Keratinocyte (primary cell): ENCODE measurements at regions not wholly inside any gene's neighbourhood (a gene's known extent, or its start where the extent isn't known, plus 50 kb on each side); places are given as distances from the start of the nearest gene placed in this dataset.

Experiments used
- DNase-seq: peaks from one replicate; pipeline ENCODE4 v3.0.0-alpha.2; 2011; ENCODE audit warnings: low read depth, missing footprints, low spot score
- FAIRE-seq: peaks from 2 replicates; lab custom pipeline; 2011; peaks lifted over from hg19 to GRCh38; lab: Jason Lieb, UNC
- H2AFZ ChIP-seq: 2 replicates; pipeline ENCODE4 v1.6.0; 2012; ENCODE audit warnings: low read length, control low read depth, inconsistent platforms; ENCODE audit not compliant: control insufficient read depth
- H3K27ac ChIP-seq: 2 replicates; pipeline ENCODE4 v1.5.1; 2011; ENCODE audit warnings: low read length; ENCODE audit not compliant: control insufficient read depth, insufficient read depth
- H3K27me3 ChIP-seq: 3 replicates; pipeline ENCODE4 v1.6.0; 2011; ENCODE audit warnings: low read length; ENCODE audit not compliant: control insufficient read depth, insufficient read depth; ENCODE audit errors: extremely low read depth
- H3K36me3 ChIP-seq, 2 experiments: 2 replicates in 1 of 2; 3 replicates in 1 of 2; pipeline ENCODE4 v1.5.1; 2011; ENCODE audit warnings: low read length in 2 of 2, mild to moderate bottlenecking in 1 of 2; ENCODE audit not compliant: control insufficient read depth in 2 of 2, insufficient read depth in 2 of 2; ENCODE audit errors: extremely low read depth in 1 of 2
- H3K4me1 ChIP-seq: 3 replicates; pipeline ENCODE4 v1.5.1; 2011; ENCODE audit warnings: low read length; ENCODE audit not compliant: control insufficient read depth, insufficient read depth; ENCODE audit errors: extremely low read depth
- H3K4me2 ChIP-seq: 3 replicates; pipeline ENCODE4 v1.6.0; 2011; ENCODE audit warnings: low read depth, low read length; ENCODE audit not compliant: control insufficient read depth, insufficient read depth; ENCODE audit errors: extremely low read depth
- H3K4me3 ChIP-seq, 3 experiments: fragments of 200-600 bp in 1 of 3; sonication (generic) in 1 of 3; 2 replicates in 2 of 3; 3 replicates in 1 of 3; pipeline ENCODE4 v1.5.1; 2011 to 2016; ENCODE audit warnings: low read length in 3 of 3, mild to moderate bottlenecking in 3 of 3, control low read depth in 2 of 3, inconsistent platforms in 1 of 3, low read depth in 1 of 3, mixed read lengths in 1 of 3, mixed run types in 1 of 3, moderate library complexity in 1 of 3; ENCODE audit not compliant: control insufficient read depth in 2 of 3, insufficient read depth in 2 of 3; ENCODE audit errors: extremely low read depth in 1 of 3
- H3K79me2 ChIP-seq: 2 replicates; pipeline ENCODE4 v1.6.0; 2012; ENCODE audit warnings: low read length; ENCODE audit not compliant: control insufficient read depth, insufficient read depth
- H3K9ac ChIP-seq: 3 replicates; pipeline ENCODE4 v1.6.0; 2011; ENCODE audit warnings: low read length; ENCODE audit not compliant: control insufficient read depth, insufficient read depth; ENCODE audit errors: extremely low read depth
- H3K9me1 ChIP-seq: 3 replicates; pipeline ENCODE4 v1.6.0; 2011; ENCODE audit warnings: low read length; ENCODE audit not compliant: control insufficient read depth, insufficient read depth; ENCODE audit errors: extremely low read depth
- H3K9me3 ChIP-seq: 2 replicates; pipeline ENCODE4 v1.5.1; 2012; ENCODE audit warnings: low read depth, low read length; ENCODE audit not compliant: control insufficient read depth
- H4K20me1 ChIP-seq: 3 replicates; pipeline ENCODE4 v1.6.0; 2011; ENCODE audit warnings: low read length; ENCODE audit not compliant: control insufficient read depth, insufficient read depth; ENCODE audit errors: extremely low read depth
- EZH2 ChIP-seq: IDR thresholded peaks from one replicate; pipeline ENCODE4 v1.6.1; 2012; ENCODE audit warnings: inconsistent platforms, mild to moderate bottlenecking, low read length, moderate library complexity
- dilution Hi-C: fragments of 300-500 bp; cut with MboI; formaldehyde crosslinking; loops from one replicate; pipeline ENCODE4 v1.7.0; 2020; ENCODE audit warnings: low sequenced_read_pairs; ENCODE audit not compliant: extremely low pct_ligation_motif_present
- TF ChIP-seq, protein P1 (sequence below), 3 experiments: IDR thresholded peaks in 1 of 3; conservative IDR thresholded peaks in 1 of 3; optimal IDR thresholded peaks in 1 of 3; 2 replicates in 2 of 3; 3 replicates in 1 of 3; pipeline versions ENCODE3 to v1.5.1; 2011; ENCODE audit warnings: low read length in 3 of 3, mild to moderate bottlenecking in 3 of 3, moderate library complexity in 2 of 3, control low read depth in 1 of 3, inconsistent platforms in 1 of 3; ENCODE audit not compliant: insufficient read depth in 2 of 3; ENCODE audit errors: extremely low read depth in 1 of 3

DNA sequence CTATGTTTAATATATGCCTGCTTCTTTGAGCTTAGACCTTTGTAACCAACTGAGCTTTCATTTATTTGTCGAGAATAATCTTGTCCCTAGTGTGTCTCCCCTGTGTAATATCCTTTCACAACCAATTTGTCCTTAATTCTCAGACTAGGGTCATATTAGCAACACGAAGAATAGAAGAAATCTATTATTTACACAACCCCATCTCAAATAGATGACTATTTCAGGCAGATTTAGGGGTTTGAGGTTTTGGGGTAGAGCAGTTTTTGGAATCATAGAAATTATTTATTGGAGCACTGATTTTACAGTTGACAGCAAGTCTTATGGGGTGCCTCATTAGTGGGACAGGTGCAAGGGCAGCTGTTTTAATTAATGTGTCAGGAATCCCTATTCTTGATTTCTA is 91.2 kb upstream of the ANO4 start:
- Histone ChIP-seq H3K4me3 (no peak overlapping the region), H3K4me1 (peaks cover 19% of the 10 kb centered on the region), H3K27ac (no peak overlapping the region), H2AFZ (no peak overlapping the region), H3K79me2 (no peaks in the 10 kb centered on the region), H3K9me1 (peaks cover 2% of the 10 kb centered on the region), H3K27me3 (no peaks in the 10 kb centered on the region), H3K36me3 (no peaks in the 10 kb centered on the region), H3K9ac (no peak overlapping the region), H3K4me2 (no peak overlapping the region), H4K20me1 (no peaks in the 10 kb centered on the region), H3K9me3 (no peaks in the 10 kb centered on the region)
- dilution Hi-C loops: no loop called here
- DNase-seq (no peak), FAIRE-seq (no peak)
- no peak for TF ChIP-seq EZH2
- TF ChIP-seq, protein P1, sequence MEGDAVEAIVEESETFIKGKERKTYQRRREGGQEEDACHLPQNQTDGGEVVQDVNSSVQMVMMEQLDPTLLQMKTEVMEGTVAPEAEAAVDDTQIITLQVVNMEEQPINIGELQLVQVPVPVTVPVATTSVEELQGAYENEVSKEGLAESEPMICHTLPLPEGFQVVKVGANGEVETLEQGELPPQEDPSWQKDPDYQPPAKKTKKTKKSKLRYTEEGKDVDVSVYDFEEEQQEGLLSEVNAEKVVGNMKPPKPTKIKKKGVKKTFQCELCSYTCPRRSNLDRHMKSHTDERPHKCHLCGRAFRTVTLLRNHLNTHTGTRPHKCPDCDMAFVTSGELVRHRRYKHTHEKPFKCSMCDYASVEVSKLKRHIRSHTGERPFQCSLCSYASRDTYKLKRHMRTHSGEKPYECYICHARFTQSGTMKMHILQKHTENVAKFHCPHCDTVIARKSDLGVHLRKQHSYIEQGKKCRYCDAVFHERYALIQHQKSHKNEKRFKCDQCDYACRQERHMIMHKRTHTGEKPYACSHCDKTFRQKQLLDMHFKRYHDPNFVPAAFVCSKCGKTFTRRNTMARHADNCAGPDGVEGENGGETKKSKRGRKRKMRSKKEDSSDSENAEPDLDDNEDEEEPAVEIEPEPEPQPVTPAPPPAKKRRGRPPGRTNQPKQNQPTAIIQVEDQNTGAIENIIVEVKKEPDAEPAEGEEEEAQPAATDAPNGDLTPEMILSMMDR (optimal IDR thresholded peaks at IDR 0.05 in 1 of 3, IDR thresholded peaks at IDR 0.05 in 1 of 3, conservative IDR thresholded peaks at IDR 0.05 in 1 of 3; ENCODE audit: extremely low read depth in 1 of 3, insufficient read depth in 2 of 3, low read length in 3 of 3): no peak

DNA sequence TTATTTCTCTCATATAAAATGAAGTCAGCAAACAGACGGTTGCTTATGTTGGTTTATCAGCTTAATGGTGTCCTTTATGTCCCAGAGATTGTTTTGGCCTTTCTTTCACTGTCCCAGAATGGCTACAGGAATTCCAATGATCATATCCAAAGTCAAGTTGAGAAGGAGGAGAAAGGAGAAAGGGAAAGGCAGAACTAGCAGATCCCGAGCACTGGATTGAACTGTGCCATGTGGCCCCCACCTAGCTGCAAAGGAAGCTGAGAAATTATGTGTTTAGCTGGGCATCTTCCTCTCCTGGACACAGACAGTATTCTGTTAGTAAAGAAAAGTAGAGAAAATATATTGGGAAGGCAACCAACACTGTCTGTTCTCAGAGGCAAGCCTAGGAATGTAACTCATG is 90.7 kb upstream of the ANO4 start:
- dilution Hi-C loops: no loop called here
- H3K36me3 ChIP-seq: no peaks in the 10 kb centered on the region
- H3K4me3 ChIP-seq: no peak overlapping the region
- H3K4me1 ChIP-seq: peaks cover 18% of the 10 kb centered on the region
- no peak overlapping the region for H3K4me2 ChIP-seq
- H4K20me1 ChIP-seq: no peaks in the 10 kb centered on the region
- H3K9me1 ChIP-seq: peaks cover 2% of the 10 kb centered on the region
- no peaks in the 10 kb centered on the region for H3K27me3 ChIP-seq
- H3K9ac ChIP-seq: no peak overlapping the region
- TF ChIP-seq, protein P1 (optimal IDR thresholded peaks at IDR 0.05 in 1 of 3, IDR thresholded peaks at IDR 0.05 in 1 of 3, conservative IDR thresholded peaks at IDR 0.05 in 1 of 3; ENCODE audit: extremely low read depth in 1 of 3, insufficient read depth in 2 of 3, low read length in 3 of 3): no peak
- no peak for TF ChIP-seq EZH2
- H3K27ac ChIP-seq: no peak overlapping the region
- H3K79me2 ChIP-seq: no peaks in the 10 kb centered on the region
- H3K9me3 ChIP-seq: no peaks in the 10 kb centered on the region
- peak overlapping the region; percentile 26 for H2AFZ ChIP-seq
- FAIRE-seq (no peak), DNase-seq (no peak)
